GM18909 (cell line): ENCODE measurements at regions not wholly inside any gene's neighbourhood (a gene's known extent, or its start where the extent isn't known, plus 50 kb on each side); places are given as distances from the start of the nearest gene placed in this dataset.

ENCODE experiments used
- ATAC-seq: cut with Tn5 transposase; IDR thresholded peaks from one replicate; pipeline ENCODE4 v1.9.1; 2021; ENCODE audit warnings: mild to moderate bottlenecking; ENCODE audit not compliant: unreplicated experiment, poor library complexity

GRCh38 chr4:11908712-11909111, 480.0 kb upstream of the HS3ST1 start:
- ATAC-seq, result no peak

- no peak for ATAC-seq
Measured at GRCh38 chr4:11908205-11908604, 479.5 kb upstream of the HS3ST1 start.

GRCh38 chr4:11904846-11905739, 476.4 kb upstream of the HS3ST1 start:
- no peak for ATAC-seq

GRCh38 chr4:11904117-11904535, 475.4 kb upstream of the HS3ST1 start:
- no peak for ATAC-seq

GRCh38 chr4:11901089-11901488, 472.4 kb upstream of the HS3ST1 start:
- ATAC-seq, result no peak

- ATAC-seq, result no peak
Measured at GRCh38 chr4:11900359-11900758, 471.7 kb upstream of the HS3ST1 start.

GRCh38 chr4:11898796-11899195, 470.1 kb upstream of the HS3ST1 start:
- no peak for ATAC-seq

- no peak for ATAC-seq
Measured at GRCh38 chr4:11895766-11896165, 467.1 kb upstream of the HS3ST1 start.

GRCh38 chr4:11894977-11895376, 466.3 kb upstream of the HS3ST1 start:
- ATAC-seq, result no peak

GRCh38 chr4:11894221-11894620, 465.5 kb upstream of the HS3ST1 start:
- no peak for ATAC-seq

GRCh38 chr4:11889099-11889498, 460.4 kb upstream of the HS3ST1 start:
- no peak for ATAC-seq

- ATAC-seq, result no peak
Measured at GRCh38 chr4:11881947-11882346, 453.3 kb upstream of the HS3ST1 start.

GRCh38 chr4:11881364-11881763, 452.7 kb upstream of the HS3ST1 start:
- no peak for ATAC-seq

GRCh38 chr4:11878241-11878640, 449.5 kb upstream of the HS3ST1 start:
- no peak for ATAC-seq

- no peak for ATAC-seq
Measured at GRCh38 chr4:11876104-11876503, 447.4 kb upstream of the HS3ST1 start.

GRCh38 chr4:11869191-11869870, 440.6 kb upstream of the HS3ST1 start:
- no peak for ATAC-seq

GRCh38 chr4:11866391-11866790, 437.7 kb upstream of the HS3ST1 start:
- ATAC-seq, result no peak

- ATAC-seq, result no peak
Measured at GRCh38 chr4:11860996-11861395, 432.3 kb upstream of the HS3ST1 start.

GRCh38 chr4:11857881-11858280, 429.2 kb upstream of the HS3ST1 start:
- no peak for ATAC-seq

- no peak for ATAC-seq
Measured at GRCh38 chr4:11847167-11847566, 418.5 kb upstream of the HS3ST1 start.

- no peak for ATAC-seq
Measured at GRCh38 chr4:11843927-11844326, 415.2 kb upstream of the HS3ST1 start.

- no peak for ATAC-seq
Measured at GRCh38 chr4:11843340-11843739, 414.6 kb upstream of the HS3ST1 start.
